Amygdala (tissue), 56 donors: ENCODE measurements at regions not wholly inside any gene's neighbourhood (a gene's known extent, or its start where the extent isn't known, plus 50 kb on each side); places are given as distances from the start of the nearest gene placed in this dataset.
"Not testable (repeated sequence)": the region's sequence is repeated elsewhere in the genome, so short reads cannot be mapped to it uniquely, and the experiment has no call there.

ENCODE experiments used
- DNase-seq, 56 donors: peaks; one replicate each; lab custom pipeline; 2025; lab: John Stamatoyannopoulos, UW

- not testable (repeated sequence) for DNase-seq
Measured at GRCh38 chr7:159335181-159335926, 190.7 kb upstream of the VIPR2 start.

GRCh38 chr7:159332854-159333479, 188.3 kb upstream of the VIPR2 start:
- DNase-seq, result not testable (repeated sequence)

- no peak for DNase-seq
Measured at GRCh38 chr7:159331462-159331861, 186.8 kb upstream of the VIPR2 start.

- no peak for DNase-seq
Measured at GRCh38 chr7:159329818-159330378, 185.2 kb upstream of the VIPR2 start.

GRCh38 chr7:159328096-159328495, 183.4 kb upstream of the VIPR2 start:
- DNase-seq, result no peak

- no peak for DNase-seq
Measured at GRCh38 chr7:159323359-159323758, 178.7 kb upstream of the VIPR2 start.

- no peak for DNase-seq
Measured at GRCh38 chr7:159321278-159321677, 176.6 kb upstream of the VIPR2 start.

- DNase-seq, result no peak
Measured at GRCh38 chr7:159318682-159319351, 174.2 kb upstream of the VIPR2 start.

- DNase-seq, result no peak
Measured at GRCh38 chr7:159317294-159317693, 172.6 kb upstream of the VIPR2 start.

GRCh38 chr7:159311172-159311494, 166.5 kb upstream of the VIPR2 start:
- DNase-seq, result no peak

GRCh38 chr7:159310457-159311171, 165.9 kb upstream of the VIPR2 start:
- DNase-seq, result no peak

GRCh38 chr7:159309214-159309613, 164.5 kb upstream of the VIPR2 start:
- DNase-seq, result not testable (repeated sequence)

- no peak for DNase-seq
Measured at GRCh38 chr7:159306012-159306411, 161.3 kb upstream of the VIPR2 start.

GRCh38 chr7:159305185-159305584, 160.5 kb upstream of the VIPR2 start:
- DNase-seq, result not testable (repeated sequence)

- not testable (repeated sequence) for DNase-seq
Measured at GRCh38 chr7:159303510-159303909, 158.8 kb upstream of the VIPR2 start.

- DNase-seq, result no peak
Measured at GRCh38 chr7:159296093-159296681, 151.5 kb upstream of the VIPR2 start.

- not testable (repeated sequence) for DNase-seq
Measured at GRCh38 chr7:159286487-159286886, 141.8 kb upstream of the VIPR2 start.

GRCh38 chr7:159281573-159281972, 136.9 kb upstream of the VIPR2 start:
- no peak for DNase-seq

GRCh38 chr7:159280008-159280407, 135.3 kb upstream of the VIPR2 start:
- no peak for DNase-seq

GRCh38 chr7:159272739-159273138, 128.1 kb upstream of the VIPR2 start:
- DNase-seq, result no peak
